OCI-LY7 (cell line): ENCODE measurements at regions not wholly inside any gene's neighbourhood (a gene's known extent, or its start where the extent isn't known, plus 50 kb on each side); places are given as distances from the start of the nearest gene placed in this dataset.

Experiments used
- EZH2phosphoT487 ChIP-seq: fragments of 200-600 bp; sonication (generic); IDR thresholded peaks from 2 replicates; pipeline ENCODE4 v1.6.1; 2018; ENCODE audit warnings: low read depth, borderline replicate concordance, mild to moderate bottlenecking, mixed run types, antibody characterized with exemption, low read length, moderate library complexity, mixed read lengths
- TF ChIP-seq, protein P1 (sequence below): fragments of 200-600 bp; sonication (generic); conservative IDR thresholded peaks from 2 replicates; pipeline ENCODE4 v1.5.1; 2014; ENCODE audit warnings: mild to moderate bottlenecking, antibody characterized with exemption, low read length, moderate library complexity, mixed read lengths

GRCh38 chr2:150607390-150607811, 119.9 kb upstream of the RND3 start:
- TF ChIP-seq, protein P1, sequence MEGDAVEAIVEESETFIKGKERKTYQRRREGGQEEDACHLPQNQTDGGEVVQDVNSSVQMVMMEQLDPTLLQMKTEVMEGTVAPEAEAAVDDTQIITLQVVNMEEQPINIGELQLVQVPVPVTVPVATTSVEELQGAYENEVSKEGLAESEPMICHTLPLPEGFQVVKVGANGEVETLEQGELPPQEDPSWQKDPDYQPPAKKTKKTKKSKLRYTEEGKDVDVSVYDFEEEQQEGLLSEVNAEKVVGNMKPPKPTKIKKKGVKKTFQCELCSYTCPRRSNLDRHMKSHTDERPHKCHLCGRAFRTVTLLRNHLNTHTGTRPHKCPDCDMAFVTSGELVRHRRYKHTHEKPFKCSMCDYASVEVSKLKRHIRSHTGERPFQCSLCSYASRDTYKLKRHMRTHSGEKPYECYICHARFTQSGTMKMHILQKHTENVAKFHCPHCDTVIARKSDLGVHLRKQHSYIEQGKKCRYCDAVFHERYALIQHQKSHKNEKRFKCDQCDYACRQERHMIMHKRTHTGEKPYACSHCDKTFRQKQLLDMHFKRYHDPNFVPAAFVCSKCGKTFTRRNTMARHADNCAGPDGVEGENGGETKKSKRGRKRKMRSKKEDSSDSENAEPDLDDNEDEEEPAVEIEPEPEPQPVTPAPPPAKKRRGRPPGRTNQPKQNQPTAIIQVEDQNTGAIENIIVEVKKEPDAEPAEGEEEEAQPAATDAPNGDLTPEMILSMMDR = no peak
- TF ChIP-seq EZH2phosphoT487 = no peak
